ENCODE measurements at regions not wholly inside any gene's neighbourhood (a gene's known extent, or its start where the extent isn't known, plus 50 kb on each side); places are given as distances from the start of the nearest gene placed in this dataset.
A peak's percentile ranks its signal among the peaks of the same experiment; 100 is the strongest.

GRCh38 chr14:97180304-97181200, 383.4 kb downstream of the VRK1 start:
- peak; percentile 1 for DNase-seq (ENCODE audit: low read depth)

DNA sequence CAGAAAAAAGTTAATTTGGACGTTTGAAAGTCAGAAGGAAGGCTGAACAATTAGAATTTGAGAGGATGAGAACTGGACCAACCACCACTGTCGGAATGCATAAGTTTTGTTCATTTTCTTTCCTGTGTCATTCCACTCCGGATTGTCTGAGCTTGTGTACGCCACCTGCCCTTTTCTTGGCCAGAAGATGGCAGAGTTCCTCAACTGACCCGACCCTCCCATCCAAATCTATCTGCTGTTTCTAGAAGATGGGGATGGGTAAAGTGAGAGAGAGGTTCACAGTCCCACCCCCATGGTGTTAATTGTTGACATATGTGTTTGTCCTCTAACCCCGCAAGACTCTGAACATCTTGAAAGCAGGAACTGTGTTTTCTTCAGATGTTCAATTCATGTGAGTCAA, 388.0 kb downstream of the VRK1 start:
- no peak for DNase-seq (ENCODE audit: low read depth)

- DNase-seq (ENCODE audit: low read depth), result no peak
These were observed 390.7 kb downstream of the VRK1 start for GRCh38 chr14:97187916-97188315.

DNA sequence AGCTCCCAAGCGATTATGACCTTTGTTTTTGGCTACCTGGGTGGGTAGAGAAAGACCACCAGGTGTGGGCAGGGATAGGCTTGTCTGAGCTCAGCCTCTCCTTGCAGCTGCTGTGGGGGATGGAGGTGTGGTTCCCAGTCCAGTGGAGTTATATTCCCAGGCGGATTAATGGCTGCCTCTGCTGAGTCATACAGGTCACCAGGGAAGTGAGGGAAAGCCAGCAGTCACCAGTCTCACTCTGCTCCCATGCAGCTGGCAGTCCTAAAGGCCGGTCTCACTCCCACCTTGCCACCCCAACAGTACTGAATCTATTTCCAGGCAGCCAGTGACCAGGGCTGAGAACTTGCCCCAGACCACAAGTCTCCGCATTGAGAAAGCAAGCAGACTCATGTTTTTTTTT, 399.2 kb downstream of the VRK1 start:
- DNase-seq (ENCODE audit: low read depth), result no peak

GRCh38 chr14:97198813-97199212, 401.6 kb downstream of the VRK1 start:
- DNase-seq (ENCODE audit: low read depth), result no peak

DNA sequence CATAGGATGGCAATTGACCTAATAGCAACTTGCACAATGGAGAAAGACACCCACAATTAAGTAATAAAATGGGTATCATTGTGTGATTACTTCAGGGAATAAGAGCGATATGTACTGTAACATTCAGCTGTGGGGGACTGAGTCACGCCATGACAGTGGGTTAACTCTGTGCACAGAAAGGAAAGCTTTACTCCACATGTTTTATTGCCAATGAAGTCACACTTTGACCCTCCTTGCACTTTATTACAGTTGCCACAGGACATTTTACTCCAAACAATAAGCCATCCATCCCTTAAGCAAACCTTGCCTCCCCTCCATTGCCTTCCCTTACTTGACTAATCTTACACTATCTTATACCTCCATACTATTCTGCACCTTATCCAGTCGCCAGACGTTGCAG, 403.1 kb downstream of the VRK1 start:
- no peak for DNase-seq (ENCODE audit: low read depth)

DNA sequence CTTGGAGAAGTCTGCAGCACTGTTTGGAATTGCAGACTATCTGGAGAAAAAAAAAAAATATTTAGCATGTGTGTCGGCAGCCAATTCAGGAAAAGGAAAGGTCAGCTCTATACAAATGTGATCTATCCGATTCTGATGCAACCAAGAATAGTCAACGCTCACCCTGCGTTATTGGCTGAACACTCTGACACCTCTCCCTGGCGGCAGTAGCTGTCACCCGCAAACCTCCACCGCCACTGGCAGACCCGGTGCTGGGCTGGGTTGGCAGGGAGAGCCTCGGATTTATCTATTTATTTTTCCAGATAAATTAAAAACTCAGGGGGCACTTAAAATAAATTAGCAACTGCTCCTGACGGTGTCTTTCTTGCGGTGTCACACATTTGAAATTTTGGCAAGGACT, 409.7 kb downstream of the VRK1 start:
- no peak for DNase-seq (ENCODE audit: low read depth)

- DNase-seq (ENCODE audit: low read depth), result no peak
These were observed 413.0 kb downstream of the VRK1 start for GRCh38 chr14:97210202-97210601.

DNA sequence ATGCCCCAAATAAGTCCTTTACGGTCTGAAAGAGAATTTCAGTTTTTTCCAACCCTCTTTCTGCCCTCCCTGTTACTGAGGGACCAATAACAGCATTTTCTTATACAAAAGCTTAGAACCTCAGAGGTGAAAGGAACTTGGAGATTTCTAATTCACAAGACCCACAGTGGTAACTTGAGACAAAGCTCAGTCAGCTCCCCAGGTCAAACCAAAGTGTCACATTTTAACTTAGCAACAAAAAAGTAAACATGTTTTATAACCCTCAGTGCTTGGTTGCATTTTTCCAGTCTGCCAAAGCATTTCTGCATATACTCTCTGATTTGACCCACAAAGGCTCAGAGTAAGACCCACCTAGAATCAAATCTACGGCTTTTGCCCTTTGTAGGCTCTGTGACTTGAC, 415.2 kb downstream of the VRK1 start:
- DNase-seq (ENCODE audit: low read depth), result no peak

GRCh38 chr14:97213720-97214119, 416.5 kb downstream of the VRK1 start:
- no peak for DNase-seq (ENCODE audit: low read depth)

GRCh38 chr14:97215263-97215969, 418.2 kb downstream of the VRK1 start:
- no peak for DNase-seq (ENCODE audit: low read depth)

GRCh38 chr14:97217111-97217885, 420.1 kb downstream of the VRK1 start:
- no peak for DNase-seq (ENCODE audit: low read depth)

DNA sequence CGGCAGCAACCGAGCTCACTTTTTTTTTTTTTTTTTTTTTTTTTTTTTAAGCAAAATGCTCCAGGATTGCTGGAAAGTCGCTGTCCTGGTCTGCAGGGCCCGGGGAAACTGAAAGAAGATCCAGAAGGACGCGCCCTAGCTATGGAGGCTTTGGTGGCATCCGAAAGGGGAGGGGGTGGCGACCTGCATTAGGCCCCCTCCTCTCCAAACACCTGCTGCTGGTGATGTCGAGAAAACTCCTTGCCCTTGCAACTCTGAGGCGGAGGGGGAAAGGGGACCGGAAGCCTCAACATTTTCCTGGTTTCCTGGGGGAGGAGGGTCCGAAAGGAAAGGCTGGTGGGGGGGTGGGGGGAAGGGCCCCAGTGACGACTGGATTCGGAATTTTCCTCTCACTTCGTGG, 421.1 kb downstream of the VRK1 start:
- DNase-seq (ENCODE audit: low read depth), result no peak

GRCh38 chr14:97218691-97219430, 421.7 kb downstream of the VRK1 start:
- DNase-seq (ENCODE audit: low read depth), result no peak

GRCh38 chr14:97219431-97220017, 422.3 kb downstream of the VRK1 start:
- DNase-seq (ENCODE audit: low read depth), result no peak

DNA sequence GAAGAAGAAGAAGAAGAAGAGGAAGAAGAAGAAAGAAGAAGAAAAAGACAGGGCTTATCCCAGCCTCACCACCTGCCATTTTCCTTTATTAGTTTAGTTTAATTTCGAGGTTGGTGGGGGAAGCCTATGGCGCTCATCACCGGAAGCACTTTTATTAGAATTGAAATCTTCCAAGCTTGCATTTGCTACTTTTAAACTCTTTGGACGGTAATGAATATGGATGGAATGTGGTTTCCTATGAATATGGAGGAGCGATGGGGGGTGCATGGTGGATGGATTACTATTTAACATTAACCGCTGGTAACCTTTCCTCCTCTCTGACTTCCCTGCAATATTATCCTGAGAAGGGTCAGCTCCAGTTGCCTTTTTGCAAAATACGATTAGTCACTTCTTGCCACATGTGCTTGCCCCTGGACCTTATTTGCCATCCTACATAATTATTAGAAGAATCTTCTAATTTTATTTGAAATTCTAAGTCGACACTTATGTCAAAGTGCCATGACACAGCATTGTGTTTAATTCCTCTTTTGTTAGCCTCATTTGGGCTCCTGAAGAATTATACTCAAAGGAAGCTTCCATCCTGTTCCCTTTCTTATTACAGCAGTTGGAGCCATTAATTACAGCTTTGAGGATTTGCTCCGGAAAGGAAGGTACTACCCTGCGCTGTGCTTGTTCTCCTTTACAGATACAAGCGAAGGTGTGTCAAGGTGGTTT, 424.5 kb downstream of the VRK1 start:
- no peak for DNase-seq (ENCODE audit: low read depth)

DNA sequence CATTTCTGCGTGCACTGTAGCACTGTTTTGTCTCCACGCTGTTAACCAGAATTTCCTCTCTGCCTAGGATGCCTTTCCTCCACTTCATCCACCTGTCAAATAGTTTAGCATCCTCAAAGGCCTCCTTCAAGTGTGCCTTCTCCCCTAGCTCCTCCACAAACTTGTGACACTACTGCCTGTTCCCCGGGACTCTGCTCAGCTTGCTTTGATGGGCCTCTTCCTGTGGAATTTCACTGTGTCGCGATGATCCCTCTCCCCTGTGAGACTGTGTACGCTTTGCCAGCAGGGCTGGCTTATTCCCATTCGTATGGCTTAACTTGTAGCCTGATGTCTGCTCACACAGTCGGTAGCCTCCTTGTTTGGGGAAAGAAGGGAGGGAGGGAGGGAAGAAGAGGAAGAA, 426.8 kb downstream of the VRK1 start:
- no peak for DNase-seq (ENCODE audit: low read depth)

DNA sequence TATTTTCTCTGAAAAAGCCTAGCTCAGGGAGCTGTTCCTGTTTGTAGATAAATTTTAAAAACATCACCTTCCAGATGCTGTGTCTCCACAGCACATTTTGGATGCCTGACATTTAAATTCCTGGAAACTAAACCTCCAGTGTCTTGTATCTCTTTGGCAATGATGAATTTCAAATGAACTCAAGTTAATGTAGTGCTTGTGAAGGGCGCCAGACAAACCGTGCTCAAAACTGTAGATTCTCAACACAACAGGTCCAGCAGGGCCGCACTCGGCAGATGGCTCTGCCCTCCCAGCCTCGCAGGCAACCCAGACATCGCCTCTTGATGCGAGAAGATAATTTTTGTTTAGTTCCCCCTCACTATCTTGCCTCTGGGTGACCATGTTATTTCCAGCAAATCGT, 432.9 kb downstream of the VRK1 start:
- no peak for DNase-seq (ENCODE audit: low read depth)

GRCh38 chr14:97233319-97233985, 436.3 kb downstream of the VRK1 start:
- no peak for DNase-seq (ENCODE audit: low read depth)

DNA sequence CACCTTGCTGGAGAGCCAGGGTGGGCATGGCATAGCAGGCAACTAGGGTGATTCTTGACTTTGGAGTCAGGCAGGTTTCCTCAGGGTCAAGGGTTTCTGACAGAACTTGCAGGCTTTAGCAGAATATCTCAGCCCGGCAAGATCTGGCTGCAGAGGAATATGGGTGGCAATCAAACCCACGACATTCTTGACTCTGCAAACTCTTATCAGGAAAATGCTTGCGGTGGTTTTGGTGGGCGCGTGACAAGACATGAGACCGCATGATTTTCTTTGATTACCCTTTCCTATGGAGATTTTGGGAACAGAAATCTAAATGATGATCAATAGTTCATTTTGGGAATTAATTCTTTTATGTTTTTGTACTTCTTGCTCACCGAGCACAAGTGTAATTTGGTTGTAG, 449.5 kb downstream of the VRK1 start:
- DNase-seq (ENCODE audit: low read depth), result no peak

All from myocyte (in vitro differentiated cells).